ENCODE measurements at regions not wholly inside any gene's neighbourhood (a gene's known extent, or its start where the extent isn't known, plus 50 kb on each side); places are given as distances from the start of the nearest gene placed in this dataset.
A peak's percentile ranks its signal among the peaks of the same experiment; 100 is the strongest.
"Not testable (repeated sequence)": the region's sequence is repeated elsewhere in the genome, so short reads cannot be mapped to it uniquely, and the experiment has no call there.

DNA sequence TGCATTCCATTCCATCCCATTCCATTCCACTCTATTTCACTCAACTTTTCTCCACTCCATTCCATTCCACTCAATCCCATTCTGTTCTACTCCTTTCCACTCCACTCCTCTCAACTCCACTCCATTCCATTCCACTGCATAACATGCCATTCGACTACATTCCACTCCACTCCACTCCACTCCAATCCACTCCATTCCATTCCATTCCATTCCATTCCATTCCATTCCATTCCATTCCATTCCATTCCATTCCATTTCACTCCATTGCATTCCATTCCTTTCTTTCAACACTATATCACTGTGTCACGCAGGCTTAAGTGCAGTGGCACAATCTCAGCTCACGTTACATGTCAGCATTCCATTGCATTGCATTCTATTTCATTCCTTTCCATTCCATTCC, 1430.4 kb downstream of the TSPY10 start:
- H3K4me1 ChIP-seq; H3K27ac ChIP-seq; H3K4me3 ChIP-seq; H3K27me3 ChIP-seq (replicated peaks in 1 of 7); intact Hi-C loops (cut with DNase I; ENCODE audit: low total_unique reads); H3K36me3 ChIP-seq; DNase-seq: not testable (repeated sequence)
- 0 to 32% (median 22%) methylated on average over 1 to 3 of the region's 3 CpGs; no CpG with 5 or more reads in 1 of the 5 donors for WGBS, 5 donors
- peaks cover 0 to 77% (median 0%) of the 10 kb centered on the region in 8 donors for H3K9me3 ChIP-seq

DNA sequence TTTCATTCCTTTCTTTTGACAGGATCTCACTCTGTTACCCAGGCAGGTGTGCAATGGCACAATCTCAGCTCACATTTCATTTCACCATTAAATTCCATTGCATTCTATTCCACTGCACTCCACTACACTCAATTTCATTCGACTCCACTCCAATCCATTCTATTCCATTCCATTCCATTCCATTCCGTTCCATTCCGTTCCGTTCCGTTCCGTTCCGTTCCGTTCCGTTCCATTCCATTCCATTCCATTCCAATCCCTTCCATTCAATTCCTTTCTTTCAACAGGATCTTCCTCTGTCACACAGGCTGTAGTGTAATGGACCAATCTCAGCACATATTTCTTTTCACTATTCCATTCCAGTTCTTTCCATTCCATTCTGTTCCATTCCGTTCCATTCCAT, 1445.7 kb downstream of the TSPY10 start:
- H3K27me3 ChIP-seq (replicated peaks in 1 of 7), result no peaks in the 10 kb centered on the region
- intact Hi-C loops (cut with DNase I; ENCODE audit: low total_unique reads), result no loop called here
- no peaks in the 10 kb centered on the region for H3K4me1 ChIP-seq
- no peak overlapping the region for H3K27ac ChIP-seq
- TF ChIP-seq POLR2AphosphoS5 (IDR thresholded peaks at IDR 0.05), result no peak
- no peak for TF ChIP-seq POLR2A (IDR thresholded peaks at IDR 0.05)
- TF ChIP-seq, protein P1, sequence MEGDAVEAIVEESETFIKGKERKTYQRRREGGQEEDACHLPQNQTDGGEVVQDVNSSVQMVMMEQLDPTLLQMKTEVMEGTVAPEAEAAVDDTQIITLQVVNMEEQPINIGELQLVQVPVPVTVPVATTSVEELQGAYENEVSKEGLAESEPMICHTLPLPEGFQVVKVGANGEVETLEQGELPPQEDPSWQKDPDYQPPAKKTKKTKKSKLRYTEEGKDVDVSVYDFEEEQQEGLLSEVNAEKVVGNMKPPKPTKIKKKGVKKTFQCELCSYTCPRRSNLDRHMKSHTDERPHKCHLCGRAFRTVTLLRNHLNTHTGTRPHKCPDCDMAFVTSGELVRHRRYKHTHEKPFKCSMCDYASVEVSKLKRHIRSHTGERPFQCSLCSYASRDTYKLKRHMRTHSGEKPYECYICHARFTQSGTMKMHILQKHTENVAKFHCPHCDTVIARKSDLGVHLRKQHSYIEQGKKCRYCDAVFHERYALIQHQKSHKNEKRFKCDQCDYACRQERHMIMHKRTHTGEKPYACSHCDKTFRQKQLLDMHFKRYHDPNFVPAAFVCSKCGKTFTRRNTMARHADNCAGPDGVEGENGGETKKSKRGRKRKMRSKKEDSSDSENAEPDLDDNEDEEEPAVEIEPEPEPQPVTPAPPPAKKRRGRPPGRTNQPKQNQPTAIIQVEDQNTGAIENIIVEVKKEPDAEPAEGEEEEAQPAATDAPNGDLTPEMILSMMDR (IDR thresholded peaks at IDR 0.05 in 8 of 11, conservative IDR thresholded peaks at IDR 0.05 in 3 of 11), result no peak
- WGBS, 5 donors, result 21 to 75% (median 47%) methylated on average over 8 to 10 of the region's 10 CpGs; no CpG with 5 or more reads in 1 of the 5 donors
- peaks cover 0 to 89% (median 0%) of the 10 kb centered on the region in 8 donors for H3K9me3 ChIP-seq
- peak; percentile 35 for DNase-seq
- no peak overlapping the region for H3K4me3 ChIP-seq
- H3K36me3 ChIP-seq, result no peaks in the 10 kb centered on the region

DNA sequence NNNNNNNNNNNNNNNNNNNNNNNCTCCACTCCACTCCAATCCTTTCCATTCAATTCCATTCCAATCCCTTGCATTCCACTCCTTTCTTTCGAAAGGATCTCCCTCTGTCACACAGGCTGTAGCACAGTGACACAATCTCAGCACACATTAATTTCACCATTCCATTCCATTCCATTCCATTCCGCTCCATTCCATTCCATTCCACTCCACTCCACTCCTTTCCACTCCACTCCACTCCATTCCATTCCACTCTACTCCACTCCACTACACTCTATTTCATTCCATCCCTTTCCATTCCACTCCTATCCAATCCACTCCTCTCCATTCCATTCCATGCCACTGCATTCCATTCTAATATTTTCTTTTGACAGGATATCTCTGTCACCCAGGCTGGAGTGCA, 1459.0 kb downstream of the TSPY10 start:
- H3K27me3 ChIP-seq (replicated peaks in 1 of 7), result no peaks in the 10 kb centered on the region
- H3K27ac ChIP-seq, result no peak overlapping the region
- 15 to 67% (median 39%) methylated on average over 1 to 2 of the region's 2 CpGs; no CpG with 5 or more reads in 1 of the 5 donors for WGBS, 5 donors
- peaks cover 0 to 100% (median 0%) of the 10 kb centered on the region in 8 donors for H3K9me3 ChIP-seq
- H3K36me3 ChIP-seq, result no peaks in the 10 kb centered on the region
- TF ChIP-seq, protein P1 (IDR thresholded peaks at IDR 0.05 in 8 of 11, conservative IDR thresholded peaks at IDR 0.05 in 3 of 11), result no peak
- no peak for TF ChIP-seq POLR2A (IDR thresholded peaks at IDR 0.05)
- TF ChIP-seq POLR2AphosphoS5 (IDR thresholded peaks at IDR 0.05), result no peak
- no peaks in the 10 kb centered on the region for H3K4me1 ChIP-seq
- intact Hi-C loops (cut with DNase I; ENCODE audit: low total_unique reads), result no loop called here
- no peak overlapping the region for H3K4me3 ChIP-seq
- no peak for DNase-seq

DNA sequence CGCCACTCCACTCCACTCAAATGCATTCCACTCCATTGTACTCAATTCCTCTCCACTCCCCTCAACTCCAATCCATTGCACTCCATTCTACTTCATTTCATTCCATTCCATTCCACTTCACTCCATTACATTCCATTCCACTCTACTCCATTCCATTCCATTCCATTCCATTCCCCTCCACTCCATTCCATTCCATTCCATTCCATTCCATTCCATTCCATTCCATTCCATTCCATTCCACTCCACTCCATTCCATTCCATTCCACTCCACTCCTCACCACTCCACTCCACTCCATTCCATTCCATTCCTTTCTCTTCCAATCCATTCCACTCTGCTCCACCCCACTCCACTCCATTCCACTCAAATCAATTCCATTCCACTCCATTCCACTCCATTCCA, 1459.9 kb downstream of the TSPY10 start:
- Histone ChIP-seq H3K27me3 (replicated peaks in 1 of 7) (no peaks in the 10 kb centered on the region), H3K9me3 (peaks cover 0 to 100% (median 0%) of the 10 kb centered on the region in 8 donors), H3K4me1 (no peaks in the 10 kb centered on the region), H3K27ac (no peak overlapping the region), H3K36me3 (no peaks in the 10 kb centered on the region), H3K4me3 (no peak overlapping the region)
- TF ChIP-seq POLR2AphosphoS5 (IDR thresholded peaks at IDR 0.05) (no peak), POLR2A (IDR thresholded peaks at IDR 0.05) (no peak)
- TF ChIP-seq, protein P1 (IDR thresholded peaks at IDR 0.05 in 8 of 11, conservative IDR thresholded peaks at IDR 0.05 in 3 of 11), result no peak
- no peak for DNase-seq
- intact Hi-C loops (cut with DNase I; ENCODE audit: low total_unique reads), result no loop called here
- 33 to 40% methylated on average over 1 of the region's 1 CpG; no CpG with 5 or more reads in 3 of the 5 donors for WGBS, 5 donors

DNA sequence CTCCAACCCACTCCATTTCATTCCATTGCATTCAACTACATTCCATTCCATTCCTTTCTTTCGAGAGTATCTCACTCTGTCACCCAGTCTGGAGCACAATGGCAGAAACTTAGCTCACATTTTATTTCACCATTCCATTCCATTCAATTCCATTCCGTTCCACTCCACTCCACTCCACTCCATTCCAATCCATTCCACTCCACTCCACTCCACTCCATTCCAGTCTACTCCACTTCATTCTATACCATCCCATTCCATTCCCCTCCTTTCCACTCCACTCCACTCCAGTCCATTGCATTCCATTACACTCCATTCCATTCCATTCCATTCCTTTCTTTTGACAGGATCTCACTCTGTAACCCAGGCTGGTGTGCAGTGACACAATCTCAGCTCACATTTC, 1466.3 kb downstream of the TSPY10 start:
- intact Hi-C loops (cut with DNase I; ENCODE audit: low total_unique reads), result no loop called here
- TF ChIP-seq, protein P1 (IDR thresholded peaks at IDR 0.05 in 8 of 11, conservative IDR thresholded peaks at IDR 0.05 in 3 of 11), result no peak

DNA sequence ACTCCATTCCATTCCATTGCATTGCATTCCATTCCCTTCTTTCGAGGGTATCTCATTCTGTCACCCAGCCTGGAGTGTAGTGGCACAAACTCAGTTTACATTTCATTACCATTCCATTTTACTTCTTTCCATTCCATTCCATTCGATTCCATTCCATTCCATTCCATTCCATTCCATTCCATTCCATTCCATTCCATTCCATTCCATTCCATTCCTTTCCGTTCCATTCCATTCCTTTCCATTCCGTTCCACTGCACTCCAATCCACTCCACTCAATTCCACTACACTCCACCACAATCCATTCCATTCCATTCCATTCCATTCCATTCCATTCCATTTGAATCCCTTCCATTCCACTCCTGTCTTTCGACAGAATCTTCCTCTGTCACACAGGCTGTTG, 1472.0 kb downstream of the TSPY10 start:
- H3K27me3 ChIP-seq (replicated peaks in 1 of 7); H3K4me3 ChIP-seq; intact Hi-C loops (cut with DNase I; ENCODE audit: low total_unique reads); DNase-seq; H3K36me3 ChIP-seq; H3K27ac ChIP-seq; H3K4me1 ChIP-seq: not testable (repeated sequence)
- WGBS, 5 donors, result 23 to 53% (median 50%) methylated on average over 3 to 5 of the region's 5 CpGs; no CpG with 5 or more reads in 1 of the 5 donors
- peaks cover 0 to 90% (median 2%) of the 10 kb centered on the region in 8 donors for H3K9me3 ChIP-seq

More for the DNA sequence above, 1466.3 kb downstream of the TSPY10 start:
- no peak for DNase-seq
- Histone ChIP-seq H3K4me3 (no peak overlapping the region), H3K27ac (no peak overlapping the region), H3K27me3 (replicated peaks in 1 of 7) (no peaks in the 10 kb centered on the region), H3K36me3 (no peaks in the 10 kb centered on the region), H3K9me3 (peaks cover 0 to 100% (median 0%) of the 10 kb centered on the region in 8 donors), H3K4me1 (no peaks in the 10 kb centered on the region)
- 0 to 56% (median 37%) methylated on average over 1 to 2 of the region's 2 CpGs; no CpG with 5 or more reads in 1 of the 5 donors for WGBS, 5 donors

DNA sequence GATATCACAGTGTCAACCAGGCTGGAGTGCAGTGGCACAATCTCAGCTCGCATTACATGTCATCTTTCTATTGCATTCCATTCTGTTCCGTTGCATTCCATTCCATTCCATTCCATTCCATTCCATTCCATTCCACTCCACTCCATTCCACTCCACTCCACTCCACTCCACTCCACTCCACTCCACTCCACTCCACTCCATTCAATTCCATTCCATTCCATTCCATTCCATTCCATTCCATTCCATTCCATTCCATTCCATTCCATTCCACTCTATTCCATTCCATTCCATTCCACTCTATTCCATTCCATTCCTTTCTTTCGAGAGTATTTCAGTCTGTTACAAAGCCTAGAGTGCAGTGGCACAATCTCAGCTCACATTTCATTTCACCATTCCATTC, 1486.5 kb downstream of the TSPY10 start:
- intact Hi-C loops (cut with DNase I; ENCODE audit: low total_unique reads); H3K27me3 ChIP-seq (replicated peaks in 1 of 7); H3K27ac ChIP-seq; H3K4me3 ChIP-seq; H3K4me1 ChIP-seq; H3K36me3 ChIP-seq; DNase-seq: not testable (repeated sequence)
- WGBS, 5 donors, result 32 to 48% (median 39%) methylated on average over 1 to 3 of the region's 3 CpGs; no CpG with 5 or more reads in 1 of the 5 donors
- H3K9me3 ChIP-seq, result peaks cover 0 to 87% (median 0%) of the 10 kb centered on the region in 8 donors

Data from spleen (tissue), 11 donors.